GM19372 (cell line): ENCODE measurements at regions not wholly inside any gene's neighbourhood (a gene's known extent, or its start where the extent isn't known, plus 50 kb on each side); places are given as distances from the start of the nearest gene placed in this dataset.
"Not testable (repeated sequence)": the region's sequence is repeated elsewhere in the genome, so short reads cannot be mapped to it uniquely, and the experiment has no call there.

Experiments
- ATAC-seq: cut with Tn5 transposase; IDR thresholded peaks from one replicate; pipeline ENCODE4 v1.9.1; 2021; ENCODE audit warnings: mild to moderate bottlenecking, low read depth, moderate library complexity; ENCODE audit not compliant: unreplicated experiment

- ATAC-seq, result no peak
Measured at GRCh38 chr1:157334041-157334440, 195.8 kb upstream of the ETV3 start.

- not testable (repeated sequence) for ATAC-seq
Measured at GRCh38 chr1:157330177-157330576, 192.0 kb upstream of the ETV3 start.

- not testable (repeated sequence) for ATAC-seq
Measured at GRCh38 chr1:157328120-157328519, 189.9 kb upstream of the ETV3 start.

- no peak for ATAC-seq
Measured at GRCh38 chr1:157326173-157326859, 188.1 kb upstream of the ETV3 start.

GRCh38 chr1:157325220-157325619 lies 187.0 kb upstream of the ETV3 start:
- ATAC-seq, result no peak

- not testable (repeated sequence) for ATAC-seq
Measured at GRCh38 chr1:157321972-157322371, 183.8 kb upstream of the ETV3 start.

- ATAC-seq, result no peak
Measured at GRCh38 chr1:157319567-157319966, 181.4 kb upstream of the ETV3 start.

- ATAC-seq, result not testable (repeated sequence)
Measured at GRCh38 chr1:157317229-157317628, 179.0 kb upstream of the ETV3 start.

- no peak for ATAC-seq
Measured at GRCh38 chr1:157315544-157315943, 177.3 kb upstream of the ETV3 start.

- ATAC-seq, result no peak
Measured at GRCh38 chr1:157314408-157314807, 176.2 kb upstream of the ETV3 start.

- no peak for ATAC-seq
Measured at GRCh38 chr1:157313240-157313807, 175.1 kb upstream of the ETV3 start.

GRCh38 chr1:157312082-157312812 lies 174.1 kb upstream of the ETV3 start:
- no peak for ATAC-seq

GRCh38 chr1:157311730-157312081 lies 173.5 kb upstream of the ETV3 start:
- ATAC-seq, result no peak

GRCh38 chr1:157310805-157311729 lies 172.9 kb upstream of the ETV3 start:
- not testable (repeated sequence) for ATAC-seq

- no peak for ATAC-seq
Measured at GRCh38 chr1:157310401-157310800, 172.2 kb upstream of the ETV3 start.

GRCh38 chr1:157307491-157307890 lies 169.3 kb upstream of the ETV3 start:
- ATAC-seq, result peak; percentile 71

- no peak for ATAC-seq
Measured at GRCh38 chr1:157306896-157307295, 168.7 kb upstream of the ETV3 start.

GRCh38 chr1:157304271-157304670 lies 166.1 kb upstream of the ETV3 start:
- no peak for ATAC-seq

- no peak for ATAC-seq
Measured at GRCh38 chr1:157302724-157303123, 164.5 kb upstream of the ETV3 start.

- ATAC-seq, result no peak
Measured at GRCh38 chr1:157302199-157302497, 164.0 kb upstream of the ETV3 start.
